ENCODE measurements at regions not wholly inside any gene's neighbourhood (a gene's known extent, or its start where the extent isn't known, plus 50 kb on each side); places are given as distances from the start of the nearest gene placed in this dataset.

- no peaks in the 10 kb centered on the region for H3K36me3 ChIP-seq (ENCODE audit: control insufficient read depth, insufficient read depth, low read length)
- no peak for TF ChIP-seq CTCF (IDR thresholded peaks at IDR 0.05; ENCODE audit: insufficient read depth, low read length, poor library complexity, severe bottlenecking)
- DNase-seq (ENCODE audit: low read depth), result no peak
- H3K27me3 ChIP-seq (ENCODE audit: control insufficient read depth, insufficient read depth, low read length), result no peaks in the 10 kb centered on the region
- H3K4me3 ChIP-seq (ENCODE audit: low read depth, low read length), result no peak overlapping the region
These were observed 217.6 kb upstream of the CNTN1 start for GRCh38 chr12:40474630-40475029.

- Histone ChIP-seq H3K36me3 (ENCODE audit: control insufficient read depth, insufficient read depth, low read length) (no peaks in the 10 kb centered on the region), H3K4me3 (ENCODE audit: low read depth, low read length) (no peak overlapping the region), H3K27me3 (ENCODE audit: control insufficient read depth, insufficient read depth, low read length) (no peaks in the 10 kb centered on the region)
- DNase-seq (ENCODE audit: low read depth), result no peak
- no peak for TF ChIP-seq CTCF (IDR thresholded peaks at IDR 0.05; ENCODE audit: insufficient read depth, low read length, poor library complexity, severe bottlenecking)
These were observed 192.4 kb upstream of the CNTN1 start for GRCh38 chr12:40499856-40500255.

GRCh38 chr12:40502322-40502721 lies 189.9 kb upstream of the CNTN1 start:
- no peak for DNase-seq (ENCODE audit: low read depth)
- no peak for TF ChIP-seq CTCF (IDR thresholded peaks at IDR 0.05; ENCODE audit: insufficient read depth, low read length, poor library complexity, severe bottlenecking)
- H3K4me3 ChIP-seq (ENCODE audit: low read depth, low read length), result no peak overlapping the region

GRCh38 chr12:40505327-40505726 lies 186.9 kb upstream of the CNTN1 start:
- no peak for DNase-seq (ENCODE audit: low read depth)
- H3K27me3 ChIP-seq (ENCODE audit: control insufficient read depth, insufficient read depth, low read length), result no peaks in the 10 kb centered on the region
- no peak overlapping the region for H3K4me3 ChIP-seq (ENCODE audit: low read depth, low read length)
- TF ChIP-seq CTCF (IDR thresholded peaks at IDR 0.05; ENCODE audit: insufficient read depth, low read length, poor library complexity, severe bottlenecking), result no peak
- no peaks in the 10 kb centered on the region for H3K36me3 ChIP-seq (ENCODE audit: control insufficient read depth, insufficient read depth, low read length)

More at GRCh38 chr12:40502322-40502721, 189.9 kb upstream of the CNTN1 start:
- no peaks in the 10 kb centered on the region for H3K36me3 ChIP-seq (ENCODE audit: control insufficient read depth, insufficient read depth, low read length)
- no peaks in the 10 kb centered on the region for H3K27me3 ChIP-seq (ENCODE audit: control insufficient read depth, insufficient read depth, low read length)

GRCh38 chr12:40508421-40508820 lies 183.8 kb upstream of the CNTN1 start:
- H3K27me3 ChIP-seq (ENCODE audit: control insufficient read depth, insufficient read depth, low read length), result no peaks in the 10 kb centered on the region
- no peak for TF ChIP-seq CTCF (IDR thresholded peaks at IDR 0.05; ENCODE audit: insufficient read depth, low read length, poor library complexity, severe bottlenecking)
- no peak overlapping the region for H3K4me3 ChIP-seq (ENCODE audit: low read depth, low read length)
- no peak for DNase-seq (ENCODE audit: low read depth)
- no peaks in the 10 kb centered on the region for H3K36me3 ChIP-seq (ENCODE audit: control insufficient read depth, insufficient read depth, low read length)

GRCh38 chr12:40511341-40511740 lies 180.9 kb upstream of the CNTN1 start:
- no peak for DNase-seq (ENCODE audit: low read depth)
- no peak for TF ChIP-seq CTCF (IDR thresholded peaks at IDR 0.05; ENCODE audit: insufficient read depth, low read length, poor library complexity, severe bottlenecking)
- no peaks in the 10 kb centered on the region for H3K27me3 ChIP-seq (ENCODE audit: control insufficient read depth, insufficient read depth, low read length)
- no peaks in the 10 kb centered on the region for H3K36me3 ChIP-seq (ENCODE audit: control insufficient read depth, insufficient read depth, low read length)
- H3K4me3 ChIP-seq (ENCODE audit: low read depth, low read length), result no peak overlapping the region

Measured in kidney epithelial cell (primary cell).